ENCODE measurements at regions not wholly inside any gene's neighbourhood (a gene's known extent, or its start where the extent isn't known, plus 50 kb on each side); places are given as distances from the start of the nearest gene placed in this dataset.

DNA sequence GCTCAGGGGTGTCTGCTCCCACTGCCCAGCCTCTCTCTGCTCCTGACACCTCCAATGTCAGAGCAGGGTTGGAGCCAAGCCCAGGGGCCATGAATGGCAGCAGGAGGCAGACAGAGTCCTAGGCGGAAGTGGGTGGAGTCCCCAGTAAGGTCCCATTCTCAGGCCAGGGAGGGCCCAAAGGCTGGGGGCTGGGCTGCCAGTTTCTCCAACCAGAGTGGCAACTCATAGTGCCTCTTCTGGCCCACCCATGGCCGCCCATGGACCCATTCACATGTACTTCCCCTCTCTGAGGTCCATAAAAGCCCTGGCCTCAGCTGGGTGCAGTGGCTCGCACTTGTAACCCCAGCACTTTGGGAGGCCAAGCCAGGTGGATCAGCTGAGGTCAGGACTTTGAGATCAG lies 261.8 kb upstream of the TNC start:
- CTCF ChIA-PET = no interaction called here
- POLR2A ChIA-PET = no interaction called here
- Histone ChIP-seq H3K4me3 (ENCODE audit: low read depth, low read length) (no peak overlapping the region), H3K27me3 (ENCODE audit: control insufficient read depth, insufficient read depth, low read length) (no peaks in the 10 kb centered on the region), H3K36me3 (ENCODE audit: control insufficient read depth, insufficient read depth, low read length) (no peaks in the 10 kb centered on the region)
- TF ChIP-seq, protein P1, sequence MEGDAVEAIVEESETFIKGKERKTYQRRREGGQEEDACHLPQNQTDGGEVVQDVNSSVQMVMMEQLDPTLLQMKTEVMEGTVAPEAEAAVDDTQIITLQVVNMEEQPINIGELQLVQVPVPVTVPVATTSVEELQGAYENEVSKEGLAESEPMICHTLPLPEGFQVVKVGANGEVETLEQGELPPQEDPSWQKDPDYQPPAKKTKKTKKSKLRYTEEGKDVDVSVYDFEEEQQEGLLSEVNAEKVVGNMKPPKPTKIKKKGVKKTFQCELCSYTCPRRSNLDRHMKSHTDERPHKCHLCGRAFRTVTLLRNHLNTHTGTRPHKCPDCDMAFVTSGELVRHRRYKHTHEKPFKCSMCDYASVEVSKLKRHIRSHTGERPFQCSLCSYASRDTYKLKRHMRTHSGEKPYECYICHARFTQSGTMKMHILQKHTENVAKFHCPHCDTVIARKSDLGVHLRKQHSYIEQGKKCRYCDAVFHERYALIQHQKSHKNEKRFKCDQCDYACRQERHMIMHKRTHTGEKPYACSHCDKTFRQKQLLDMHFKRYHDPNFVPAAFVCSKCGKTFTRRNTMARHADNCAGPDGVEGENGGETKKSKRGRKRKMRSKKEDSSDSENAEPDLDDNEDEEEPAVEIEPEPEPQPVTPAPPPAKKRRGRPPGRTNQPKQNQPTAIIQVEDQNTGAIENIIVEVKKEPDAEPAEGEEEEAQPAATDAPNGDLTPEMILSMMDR (IDR thresholded peaks at IDR 0.05; ENCODE audit: insufficient read depth, low read depth, low read length) = no peak
- DNase-seq (ENCODE audit: low read depth) = no peak

DNA sequence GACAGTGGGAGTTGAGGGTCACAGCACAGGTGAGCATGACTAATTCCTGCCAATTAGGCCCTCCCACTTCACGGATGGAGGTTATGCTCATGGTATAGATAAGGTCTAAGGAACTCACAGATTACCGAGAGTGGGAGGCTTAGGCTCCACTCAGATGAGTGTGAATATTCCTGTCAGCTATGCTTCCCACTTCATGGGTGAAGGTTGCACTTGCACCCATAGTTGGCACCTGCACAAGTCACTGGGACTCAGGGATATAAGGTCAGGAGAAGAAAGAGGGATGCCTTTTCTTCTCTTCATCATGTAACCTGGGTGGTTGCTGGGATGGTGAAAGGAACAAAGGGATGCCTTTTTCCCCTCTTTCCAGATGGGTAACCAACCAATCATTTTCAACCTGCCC lies 264.9 kb upstream of the TNC start:
- H3K27me3 ChIP-seq (ENCODE audit: control insufficient read depth, insufficient read depth, low read length) = no peaks in the 10 kb centered on the region
- TF ChIP-seq, protein P1 (IDR thresholded peaks at IDR 0.05; ENCODE audit: insufficient read depth, low read depth, low read length) = no peak
- ChIA-PET POLR2A (no interaction called here), CTCF (interaction anchor here (1.3 kb wide), 1 partner anchor 10 kb away, joined by 5 read pairs; no protein-coding TSS in a partner anchor)
- no peak overlapping the region for H3K4me3 ChIP-seq (ENCODE audit: low read depth, low read length)
- no peak for DNase-seq (ENCODE audit: low read depth)
- no peaks in the 10 kb centered on the region for H3K36me3 ChIP-seq (ENCODE audit: control insufficient read depth, insufficient read depth, low read length)

DNA sequence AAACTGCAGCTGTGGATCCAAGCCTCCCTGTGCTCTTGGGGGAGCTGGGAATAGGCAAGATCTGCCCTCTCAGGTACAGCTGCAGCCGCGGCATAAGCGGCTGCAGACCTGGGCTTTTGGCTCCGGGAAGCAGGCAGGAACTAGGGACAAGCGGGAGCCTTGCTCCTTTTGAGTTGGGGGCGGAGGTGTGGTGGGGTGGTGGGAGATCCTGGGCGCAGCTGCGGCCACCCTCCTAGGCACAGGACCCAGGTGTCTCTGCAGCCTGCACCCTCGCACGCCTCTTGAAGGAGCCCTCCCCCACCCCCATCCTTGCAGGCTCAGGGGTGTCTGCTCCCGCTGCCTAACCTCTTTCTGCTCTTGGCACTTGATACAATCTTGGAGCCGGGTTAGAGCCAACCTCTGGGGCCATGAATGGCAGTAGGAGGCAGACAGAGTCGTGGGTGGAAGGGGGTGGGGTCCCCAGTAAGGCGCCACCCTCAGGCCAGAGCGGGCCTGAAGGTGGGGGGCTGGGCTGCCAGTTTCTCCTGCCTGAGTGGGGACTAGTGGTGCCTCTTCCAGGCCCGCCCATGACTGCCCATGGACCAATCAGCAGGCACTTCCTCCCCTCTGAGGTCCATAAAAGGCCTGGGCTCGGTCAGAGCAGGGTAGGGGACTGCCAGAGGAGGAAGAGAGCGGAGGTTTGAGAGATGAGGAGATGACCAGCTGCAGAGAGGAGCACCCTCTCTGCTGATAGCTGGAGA lies 267.6 kb upstream of the TNC start:
- DNase-seq (ENCODE audit: low read depth) = no peak
- Histone ChIP-seq H3K27me3 (ENCODE audit: control insufficient read depth, insufficient read depth, low read length) (no peaks in the 10 kb centered on the region), H3K36me3 (ENCODE audit: control insufficient read depth, insufficient read depth, low read length) (no peaks in the 10 kb centered on the region), H3K4me3 (ENCODE audit: low read depth, low read length) (no peak overlapping the region)
- ChIA-PET CTCF (interaction anchor here (0.5 kb wide), 1 partner anchor 727 kb away, joined by 3 read pairs; no protein-coding TSS in a partner anchor), POLR2A (no interaction called here)
- TF ChIP-seq, protein P1 (IDR thresholded peaks at IDR 0.05; ENCODE audit: insufficient read depth, low read depth, low read length) = no peak

DNA sequence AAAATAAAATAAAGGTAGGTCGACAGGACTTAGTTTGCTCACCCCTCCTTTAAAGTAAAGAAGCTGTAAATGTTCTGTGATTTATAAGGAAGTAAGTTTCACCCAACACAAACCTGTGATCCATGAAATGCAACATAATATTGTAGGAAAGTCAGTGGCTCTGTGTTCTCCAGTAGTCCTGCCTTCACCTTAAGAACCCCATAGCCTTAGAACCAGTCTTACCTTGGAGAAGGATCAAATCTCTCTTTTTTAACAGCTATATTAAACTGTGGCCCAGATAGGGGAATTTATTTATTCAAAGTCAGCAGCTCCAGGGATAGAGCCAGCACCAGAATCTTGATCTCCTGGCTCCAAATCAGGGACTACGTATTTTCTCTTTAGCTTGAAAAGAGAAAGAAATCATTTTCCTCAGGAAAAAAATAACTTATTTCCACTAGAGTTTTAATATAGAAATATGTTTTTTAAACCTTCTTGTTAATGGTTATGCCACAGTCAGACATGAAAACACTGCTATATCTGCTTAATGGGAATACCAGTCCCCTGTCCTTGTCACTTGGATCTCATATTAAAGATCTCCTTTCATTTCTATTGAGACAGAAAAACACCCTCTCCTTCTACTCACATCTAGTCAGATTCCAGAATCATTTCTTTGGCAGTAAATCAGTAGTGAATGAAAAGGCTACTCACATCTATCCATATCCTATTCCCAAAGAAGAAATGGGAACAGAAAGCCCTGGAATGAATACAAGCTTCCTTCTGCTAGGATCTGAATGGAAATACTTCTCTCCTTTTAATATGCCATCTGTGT lies 269.2 kb upstream of the TNC start:
- no peak overlapping the region for H3K4me3 ChIP-seq (ENCODE audit: low read depth, low read length)
- TF ChIP-seq, protein P1 (IDR thresholded peaks at IDR 0.05; ENCODE audit: insufficient read depth, low read depth, low read length) = no peak
- CTCF ChIA-PET = no interaction called here
- no peak for DNase-seq (ENCODE audit: low read depth)
- POLR2A ChIA-PET = interaction anchor here (0.7 to 1.0 kb wide), 2 partner anchors 14 kb away, joined by 4 to 6 read pairs; no protein-coding TSS in a partner anchor
- no peaks in the 10 kb centered on the region for H3K36me3 ChIP-seq (ENCODE audit: control insufficient read depth, insufficient read depth, low read length)
- H3K27me3 ChIP-seq (ENCODE audit: control insufficient read depth, insufficient read depth, low read length) = no peaks in the 10 kb centered on the region

DNA sequence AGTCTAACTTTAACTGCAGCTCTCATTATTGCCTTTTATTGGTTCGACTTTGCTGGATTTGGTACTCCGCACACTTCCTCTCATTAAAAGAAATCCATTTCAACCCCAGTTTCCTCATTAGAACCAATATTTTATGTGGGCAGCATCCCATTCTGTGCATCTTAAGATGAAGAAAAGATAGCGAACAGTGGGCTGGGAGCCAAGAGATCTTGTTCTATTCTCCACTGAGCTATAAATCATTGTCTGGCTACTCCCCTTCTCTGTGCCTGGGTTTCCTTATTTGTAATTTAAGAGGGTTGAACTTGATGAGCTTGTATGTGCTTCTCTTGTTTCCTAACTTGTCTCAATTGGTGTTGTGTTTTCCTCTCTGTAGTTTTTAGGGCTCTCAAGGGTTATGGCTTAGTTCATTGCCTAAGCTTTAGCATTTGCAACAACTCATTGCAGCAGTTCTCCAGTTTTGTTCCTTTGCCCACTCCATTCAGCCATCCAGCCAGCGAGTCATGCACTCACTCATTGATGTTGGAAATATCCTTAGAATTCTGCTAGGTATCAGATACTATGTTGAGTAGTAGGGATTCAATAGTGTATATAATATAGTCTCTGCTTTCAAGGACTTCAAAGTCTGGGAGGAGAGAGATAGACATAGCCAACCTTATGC lies 273.3 kb upstream of the TNC start:
- DNase-seq (ENCODE audit: low read depth) = no peak
- ChIA-PET CTCF (no interaction called here), POLR2A (no interaction called here)
- Histone ChIP-seq H3K27me3 (ENCODE audit: control insufficient read depth, insufficient read depth, low read length) (no peaks in the 10 kb centered on the region), H3K36me3 (ENCODE audit: control insufficient read depth, insufficient read depth, low read length) (no peaks in the 10 kb centered on the region), H3K4me3 (ENCODE audit: low read depth, low read length) (no peak overlapping the region)
- TF ChIP-seq, protein P1 (IDR thresholded peaks at IDR 0.05; ENCODE audit: insufficient read depth, low read depth, low read length) = no peak
